ENCODE measurements at regions not wholly inside any gene's neighbourhood (a gene's known extent, or its start where the extent isn't known, plus 50 kb on each side); places are given as distances from the start of the nearest gene placed in this dataset.
A peak's percentile ranks its signal among the peaks of the same experiment; 100 is the strongest.
"Not testable (repeated sequence)": the region's sequence is repeated elsewhere in the genome, so short reads cannot be mapped to it uniquely, and the experiment has no call there.

GRCh38 chr15:81056304-81056703, 55.6 kb downstream of the TLNRD1 start:
- DNase-seq (ENCODE audit: low spot score) (no peak), FAIRE-seq (no peak)

DNA sequence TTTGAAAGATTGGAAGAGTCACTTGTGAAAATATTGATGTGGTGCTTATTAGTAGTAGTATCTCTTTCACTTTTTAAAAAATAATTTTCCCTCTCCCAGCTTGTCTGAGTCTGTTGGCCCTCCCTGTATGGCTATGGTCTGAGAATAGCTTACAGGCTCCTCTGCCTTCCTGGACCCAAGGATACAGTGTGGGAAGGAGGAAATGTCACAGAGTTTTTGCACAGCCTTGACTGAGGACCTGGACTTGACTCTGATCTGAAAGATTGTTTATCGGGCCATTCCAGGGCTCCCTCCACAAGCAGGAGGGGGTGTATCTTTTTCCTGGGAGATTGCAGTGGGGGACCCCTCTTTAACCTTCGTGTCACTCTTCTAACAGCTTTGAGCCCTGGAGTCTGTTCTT, 59.7 kb downstream of the TLNRD1 start:
- FAIRE-seq = no peak
- no peak for DNase-seq (ENCODE audit: low spot score)

DNA sequence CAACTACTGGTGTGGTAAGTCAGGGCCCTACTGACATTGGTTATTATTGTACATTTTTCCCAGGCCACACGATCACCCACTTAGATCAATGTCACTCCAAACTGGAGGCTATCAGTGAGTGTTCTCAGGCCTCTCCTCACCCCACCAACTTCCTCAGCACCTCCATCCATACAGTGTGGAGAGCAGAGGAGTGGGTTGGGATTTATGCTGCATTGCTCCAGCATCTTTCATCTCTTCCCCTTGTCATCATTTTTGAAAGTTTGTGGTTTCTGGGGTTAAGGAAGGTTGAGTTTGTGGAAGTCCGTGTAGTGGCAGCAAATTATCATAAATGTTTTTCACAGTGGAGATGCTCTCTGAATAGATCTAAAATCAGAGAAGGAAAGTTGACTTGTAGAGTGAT, 60.2 kb downstream of the TLNRD1 start:
- FAIRE-seq (no peak), DNase-seq (ENCODE audit: low spot score) (no peak)

DNA sequence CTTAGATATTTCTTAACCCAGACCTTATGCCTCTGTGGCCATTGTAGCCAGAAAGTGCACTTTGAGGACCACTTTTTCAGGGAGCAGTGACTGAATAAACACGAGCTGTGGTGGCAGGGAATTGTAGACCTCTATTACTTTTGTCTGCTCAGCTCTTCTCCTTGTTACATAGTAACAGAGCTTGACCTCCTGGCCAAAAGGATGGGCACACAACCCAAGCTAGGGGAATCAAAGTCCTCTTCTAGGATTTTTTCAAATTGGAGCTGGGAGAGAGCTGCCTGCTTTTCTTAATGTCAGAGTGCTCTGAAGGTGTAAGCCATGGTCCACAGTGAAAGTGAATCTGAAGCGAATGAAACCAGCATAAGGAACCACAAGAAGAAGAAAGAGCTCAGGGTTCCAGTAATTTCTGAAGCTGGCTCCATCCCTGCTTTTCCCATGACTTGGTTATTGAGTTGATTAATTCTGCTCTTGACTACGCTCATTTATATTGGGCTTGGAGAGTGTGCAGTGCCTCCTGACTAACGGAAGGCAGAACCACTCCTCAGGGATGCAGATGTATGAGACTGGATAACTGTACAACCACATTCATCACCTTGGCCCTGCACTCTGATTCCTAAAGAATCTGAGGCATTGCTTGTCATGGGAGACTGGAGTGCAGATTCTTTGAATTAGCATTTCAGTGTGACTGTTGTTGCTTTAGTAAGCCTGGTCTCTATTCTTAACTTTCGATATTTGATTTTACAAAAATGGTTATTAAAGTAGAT, 60.9 kb downstream of the TLNRD1 start:
- no peak for DNase-seq (ENCODE audit: low spot score)
- no peak for FAIRE-seq

- FAIRE-seq = no peak
- no peak for DNase-seq (ENCODE audit: low spot score)
Measured at GRCh38 chr15:81062937-81063336, 62.2 kb downstream of the TLNRD1 start.

GRCh38 chr15:81064253-81064652, 63.5 kb downstream of the TLNRD1 start:
- no peak for DNase-seq (ENCODE audit: low spot score)
- no peak for FAIRE-seq

DNA sequence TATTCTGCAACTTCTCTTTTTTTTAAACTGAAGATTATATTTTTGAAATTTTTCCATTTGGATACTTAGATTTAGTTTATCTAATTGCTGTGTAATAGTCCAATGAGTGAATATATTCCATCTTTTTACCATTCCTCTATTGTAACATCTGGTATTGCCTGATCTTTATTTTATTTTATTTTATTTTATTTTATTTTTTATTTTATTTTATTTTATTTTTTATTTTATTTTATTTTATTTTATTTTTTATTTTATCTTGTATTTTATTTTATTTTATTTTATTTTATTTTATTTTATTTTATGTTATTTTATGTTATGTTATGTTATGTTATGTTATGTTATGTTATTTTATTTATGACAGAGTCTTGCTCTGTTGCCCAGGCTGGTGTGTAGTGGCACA, 66.5 kb upstream of the CFAP161 start:
- DNase-seq (ENCODE audit: low spot score) = not testable (repeated sequence)
- FAIRE-seq = peak; percentile 80

DNA sequence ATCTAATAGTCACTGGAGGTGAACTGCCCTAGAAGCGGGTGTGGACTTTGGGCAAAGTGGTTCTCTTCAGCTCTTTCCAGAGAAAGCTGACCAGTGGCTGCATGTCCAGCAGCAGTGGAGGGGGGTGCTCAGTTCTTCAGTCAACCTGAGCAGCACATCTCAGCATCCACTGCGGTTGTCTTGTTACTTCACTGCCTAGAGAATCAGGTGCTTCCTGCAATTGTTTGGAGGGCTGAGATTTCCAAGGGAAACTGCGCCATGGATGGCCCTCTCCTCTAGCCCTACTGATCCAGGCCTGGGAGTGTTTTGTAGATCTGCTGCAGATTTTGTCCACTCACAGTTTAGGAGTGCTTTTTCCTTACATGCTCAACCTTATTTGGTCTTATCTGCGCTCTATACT, 65.6 kb upstream of the CFAP161 start:
- FAIRE-seq = no peak
- no peak for DNase-seq (ENCODE audit: low spot score)

DNA sequence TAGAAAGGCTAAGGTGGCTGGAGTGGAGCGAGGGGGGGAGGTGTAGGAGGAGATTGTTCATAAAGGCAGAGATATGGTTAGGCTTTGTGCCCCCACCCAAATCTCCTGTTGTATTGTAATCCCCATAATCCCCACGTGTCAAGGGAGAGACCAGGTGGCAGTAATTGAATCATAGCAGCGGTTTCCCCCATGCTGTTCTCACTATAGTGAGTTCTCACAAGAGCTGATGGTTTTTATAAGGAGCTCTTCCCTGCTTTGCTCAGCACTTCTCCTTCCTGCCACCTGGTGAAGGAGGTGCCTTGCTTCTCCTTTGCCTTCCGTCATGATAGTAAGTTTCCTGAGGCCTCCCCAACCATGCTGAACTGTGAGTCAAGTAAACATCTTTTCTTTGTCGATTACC, 64.7 kb upstream of the CFAP161 start:
- DNase-seq (ENCODE audit: low spot score) = no peak
- no peak for FAIRE-seq

DNA sequence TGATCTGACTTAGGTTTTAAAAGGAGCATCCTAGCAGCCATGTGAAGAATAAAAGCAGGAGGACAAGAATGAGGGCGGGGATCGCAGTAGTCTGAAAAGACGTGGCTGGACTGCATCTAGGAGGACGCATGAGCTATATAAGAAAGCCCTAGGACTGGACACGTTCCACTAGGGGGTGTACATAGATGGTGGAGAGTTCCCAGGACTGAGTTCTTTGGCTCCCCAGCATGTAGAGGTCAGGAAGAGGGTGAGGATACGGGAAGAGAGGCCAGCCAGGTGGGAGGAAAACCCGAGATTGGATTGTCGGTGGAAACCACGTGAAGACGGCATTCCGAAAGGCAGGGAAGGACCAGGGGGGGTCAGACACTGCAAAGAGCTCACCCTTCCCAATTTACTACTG, 64.2 kb upstream of the CFAP161 start:
- DNase-seq (ENCODE audit: low spot score) = no peak
- FAIRE-seq = no peak

DNA sequence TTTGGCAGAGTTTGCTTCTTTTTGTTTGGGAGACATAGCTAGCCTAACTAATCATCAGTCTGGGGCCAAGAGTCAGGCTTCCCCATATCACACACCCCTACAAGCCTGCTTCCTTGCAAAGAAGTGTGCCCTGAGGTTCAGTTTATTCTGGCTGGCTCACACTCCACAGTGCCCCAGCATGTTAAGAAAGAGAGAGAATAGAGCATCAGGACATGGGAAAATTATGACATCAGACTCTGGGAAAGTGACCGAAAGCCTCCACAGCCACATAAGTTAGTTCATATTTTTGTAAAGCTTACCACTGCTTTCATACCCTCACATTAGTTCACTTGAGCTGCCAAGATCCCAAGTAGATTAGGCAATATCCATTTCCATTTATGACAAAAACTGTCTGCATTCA, 63.0 kb upstream of the CFAP161 start:
- FAIRE-seq = no peak

GRCh38 chr15:81071705-81072104, 62.4 kb upstream of the CFAP161 start:
- DNase-seq (ENCODE audit: low spot score) (no peak), FAIRE-seq (no peak)

More for the DNA sequence above, 63.0 kb upstream of the CFAP161 start:
- no peak for DNase-seq (ENCODE audit: low spot score)

DNA sequence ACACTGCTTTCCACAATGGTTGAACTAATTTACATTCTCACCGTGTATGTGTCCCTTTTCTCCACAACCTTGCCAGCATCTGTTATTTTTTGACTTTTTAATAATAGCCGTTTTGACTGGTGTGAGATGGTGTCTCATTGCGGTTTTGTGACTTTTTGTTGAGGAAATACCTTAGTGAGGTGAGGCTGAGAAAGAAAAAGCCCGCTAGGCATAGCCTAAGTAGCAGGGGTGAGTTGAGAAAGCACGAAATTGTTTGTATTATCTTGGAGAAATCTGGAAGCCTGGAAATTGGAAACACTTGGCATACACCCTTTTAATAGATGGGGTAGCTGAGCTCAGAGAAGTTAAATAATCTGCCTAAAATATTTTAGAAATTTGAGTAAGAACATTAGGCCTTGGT, 61.5 kb upstream of the CFAP161 start:
- DNase-seq (ENCODE audit: low spot score) = no peak
- no peak for FAIRE-seq

DNA sequence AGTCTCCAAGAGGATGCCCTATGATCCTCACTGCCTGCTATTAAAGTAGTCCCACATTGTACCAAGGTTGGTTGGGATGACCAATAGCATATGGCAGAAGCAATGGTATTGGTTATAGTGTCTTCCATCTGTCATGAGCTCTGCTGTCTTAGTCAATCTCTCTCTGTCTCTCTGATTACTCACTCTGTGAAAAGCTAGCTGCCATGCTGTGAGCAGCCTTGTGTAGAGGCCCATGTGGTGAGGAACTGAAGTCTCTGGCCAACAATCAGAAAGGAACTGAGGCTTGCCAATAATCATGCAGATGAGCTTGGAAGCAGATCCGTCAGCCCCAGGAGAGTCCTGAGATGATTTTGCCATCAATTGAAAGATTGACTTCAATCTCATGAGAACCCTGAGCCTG, 60.3 kb upstream of the CFAP161 start:
- no peak for FAIRE-seq
- DNase-seq (ENCODE audit: low spot score) = no peak

DNA sequence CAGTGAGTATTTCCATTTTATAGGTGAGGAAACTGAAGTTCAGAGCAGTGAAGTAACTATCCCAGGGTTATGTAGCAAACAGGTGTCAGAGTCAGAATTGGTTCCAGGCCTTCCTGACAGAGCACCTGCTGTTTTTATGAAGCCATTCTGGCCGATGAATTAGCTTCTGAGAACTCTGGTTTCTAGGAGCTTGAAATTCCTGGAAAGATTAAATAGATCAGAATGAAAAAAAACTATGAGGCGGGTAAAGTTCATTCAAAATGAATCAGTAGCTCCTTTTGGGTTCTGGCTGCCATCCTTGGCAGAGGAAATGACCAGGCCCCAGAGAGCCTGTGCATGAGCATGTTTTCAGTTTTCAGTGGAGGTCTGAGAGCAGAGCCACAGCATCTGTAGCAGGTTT, 59.3 kb upstream of the CFAP161 start:
- no peak for FAIRE-seq
- DNase-seq (ENCODE audit: low spot score) = no peak

GRCh38 chr15:81075272-81075671, 58.8 kb upstream of the CFAP161 start:
- DNase-seq (ENCODE audit: low spot score) = no peak
- FAIRE-seq = no peak

- DNase-seq (ENCODE audit: low spot score) (no peak), FAIRE-seq (no peak)
Measured at GRCh38 chr15:81080996-81081395, 53.1 kb upstream of the CFAP161 start.

- FAIRE-seq (no peak), DNase-seq (ENCODE audit: low spot score) (no peak)
Measured at GRCh38 chr15:81083201-81083600, 50.9 kb upstream of the CFAP161 start.

Data from RCC 7860 (cell line).